HepG2 (cell line): ENCODE measurements at regions not wholly inside any gene's neighbourhood (a gene's known extent, or its start where the extent isn't known, plus 50 kb on each side); places are given as distances from the start of the nearest gene placed in this dataset.
A peak's percentile ranks its signal among the peaks of the same experiment; 100 is the strongest.

ENCODE experiments used
- ATAC-seq: fragments of 200-7000 bp; cut with Tn5 transposase; 3 replicates; pipeline ENCODE4 v1.9.1; 2020; ENCODE audit warnings: mild to moderate bottlenecking, moderate library complexity
- BruUV-seq: library from RNA; stranded (reverse); fragments of 400-500 nt; replicated peaks from 2 replicates; lab custom pipeline; 2021; lab: Mats Ljungman, UMichigan
- CTCF ChIA-PET: fragments of 300-600 bp; formaldehyde crosslinking; extraction: SDS; loops from one replicate; lab custom pipeline; 2021; ENCODE audit warnings: low total read pairs, inconsistent platforms, low intra/inter-chr PET ratio; lab: Yijun Ruan, JAX
- POLR2A ChIA-PET: fragments of 350-600 bp; sonication (Branson Sonifier 250); formaldehyde crosslinking; loops from one replicate; lab custom pipeline; 2020; ENCODE audit warnings: antibody characterized with exemption, inconsistent platforms; lab: Yijun Ruan, JAX
- DNase-seq: peaks from one replicate; pipeline ENCODE4 v3.0.0-alpha.2; 2015; ENCODE audit warnings: low spot score
- FAIRE-seq: peaks from 3 replicates; lab custom pipeline; 2011; peaks lifted over from hg19 to GRCh38; lab: Jason Lieb, UNC
- H2AFZ ChIP-seq: one replicate; pipeline ENCODE4 v1.6.1; 2011; ENCODE audit warnings: low read length, inconsistent platforms
- H3K27ac ChIP-seq: fragments of 300-600 bp; 3 replicates; pipeline ENCODE4 v1.8.0; 2011; ENCODE audit warnings: mixed run types, mild to moderate bottlenecking, mixed read lengths, low read length, inconsistent platforms; ENCODE audit not compliant: insufficient read depth; ENCODE audit errors: extremely low read length
- H3K27me3 ChIP-seq, 2 experiments: fragments of 200-600 bp in 1 of 2; 2 replicates in 1 of 2; 3 replicates in 1 of 2; pipeline versions ENCODE4 v1.6.0 to v1.8.0; 2011; ENCODE audit warnings: low read length in 2 of 2, mild to moderate bottlenecking in 2 of 2, moderate library complexity in 2 of 2, inconsistent platforms in 1 of 2; ENCODE audit not compliant: insufficient read depth in 2 of 2, control insufficient read depth in 1 of 2
- H3K36me3 ChIP-seq, 2 experiments: fragments of 200-600 bp in 1 of 2; replicated peaks in 1 of 2; 2 replicates in 1 of 2; 3 replicates in 1 of 2; pipeline versions ENCODE4 v1.5.1 to v1.8.0; 2011; ENCODE audit warnings: low read length in 2 of 2, inconsistent platforms in 1 of 2; ENCODE audit not compliant: insufficient read depth in 2 of 2, control insufficient read depth in 1 of 2
- H3K4me1 ChIP-seq: 2 replicates; pipeline ENCODE4 v1.5.1; 2012; ENCODE audit warnings: low read length, inconsistent platforms; ENCODE audit not compliant: insufficient read depth
- H3K4me2 ChIP-seq: 2 replicates; pipeline ENCODE4 v1.6.0; 2011; ENCODE audit warnings: low read depth, low read length, inconsistent platforms
- H3K4me3 ChIP-seq, 3 experiments: fragments of 200-600 bp in 1 of 3; sonication (generic), shearing (Covaris generic) in 1 of 3; replicated peaks in 1 of 3; 2 replicates each; pipeline ENCODE4 v1.5.1; 2011 to 2016; ENCODE audit warnings: low read length in 3 of 3, inconsistent platforms in 2 of 3, low read depth in 2 of 3, mild to moderate bottlenecking in 2 of 3, control low read depth in 1 of 3, mixed read lengths in 1 of 3; ENCODE audit not compliant: insufficient read depth in 1 of 3
- H3K79me2 ChIP-seq: one replicate; pipeline ENCODE4 v1.6.1; 2011; ENCODE audit warnings: low read length, inconsistent platforms; ENCODE audit not compliant: insufficient read depth
- H3K9ac ChIP-seq: 2 replicates; pipeline ENCODE4 v1.6.0; 2011; ENCODE audit warnings: mild to moderate bottlenecking, low read depth, low read length, inconsistent platforms; ENCODE audit not compliant: insufficient read depth
- H3K9me3 ChIP-seq: 2 replicates; pipeline ENCODE4 v1.5.1; 2012; ENCODE audit warnings: mild to moderate bottlenecking, low read length
- H4K20me1 ChIP-seq: 2 replicates; pipeline ENCODE4 v1.6.0; 2011; ENCODE audit warnings: inconsistent platforms, mild to moderate bottlenecking, low read length, moderate library complexity; ENCODE audit not compliant: insufficient read depth
- DR1 ChIP-seq: sonication (generic); formaldehyde crosslinking; IDR thresholded peaks from 2 replicates; pipeline ENCODE4 v1.8.0; 2021; ENCODE audit warnings: mild to moderate bottlenecking, missing genetic modification reagents, inconsistent platforms
- DZIP1 ChIP-seq: sonication (generic); formaldehyde crosslinking; IDR thresholded peaks from 2 replicates; pipeline ENCODE4 v1.5.0; 2020; ENCODE audit warnings: mild to moderate bottlenecking, missing genetic modification reagents
- GLI4 ChIP-seq: sonication (generic); formaldehyde crosslinking; IDR thresholded peaks from 2 replicates; pipeline ENCODE4 v1.5.1; 2020; ENCODE audit warnings: missing genetic modification reagents, mild to moderate bottlenecking, moderate library complexity, borderline replicate concordance
- NONO ChIP-seq, 2 experiments: fragments of 450-650 bp in 1 of 2; sonication (generic) in 1 of 2; formaldehyde crosslinking in 1 of 2; IDR thresholded peaks in 1 of 2; conservative IDR thresholded peaks in 1 of 2; 2 replicates each; pipeline versions ENCODE4 v1.6.1 to v1.8.0; 2017 to 2022; ENCODE audit warnings: mild to moderate bottlenecking in 1 of 2, missing genetic modification reagents in 1 of 2, moderate library complexity in 1 of 2
- REST ChIP-seq, 2 experiments: IDR thresholded peaks; 2 replicates each; pipeline ENCODE4 v1.6.1; 2011 to 2012; ENCODE audit warnings: low read length in 2 of 2, borderline replicate concordance in 1 of 2, low read depth in 1 of 2, mild to moderate bottlenecking in 1 of 2, moderate library complexity in 1 of 2
- TBX2 ChIP-seq: sonication (generic); formaldehyde crosslinking; IDR thresholded peaks from 2 replicates; pipeline ENCODE4 v1.5.0; 2020; ENCODE audit warnings: missing genetic modification reagents, mild to moderate bottlenecking, borderline replicate concordance
- ZBTB3 ChIP-seq: sonication (generic); formaldehyde crosslinking; IDR thresholded peaks from 2 replicates; pipeline ENCODE4 v1.4.0; 2020; ENCODE audit warnings: low read depth, mild to moderate bottlenecking, moderate library complexity, missing genetic modification reagents, borderline replicate concordance
- ZFAT ChIP-seq: sonication (generic); formaldehyde crosslinking; conservative IDR thresholded peaks from 2 replicates; pipeline ENCODE4 v1.8.1; 2023; ENCODE audit warnings: missing genetic modification reagents, inconsistent platforms
- ZNF230 ChIP-seq: sonication (generic); formaldehyde crosslinking; IDR thresholded peaks from 2 replicates; pipeline ENCODE4 v1.4.0; 2020; ENCODE audit warnings: mild to moderate bottlenecking, missing genetic modification reagents
- ZNF3 ChIP-seq: IDR thresholded peaks from 2 replicates; pipeline ENCODE4 v1.7.0; 2017; ENCODE audit warnings: inconsistent platforms
- ZNF564 ChIP-seq: sonication (generic); formaldehyde crosslinking; IDR thresholded peaks from 2 replicates; pipeline ENCODE4 v1.8.1; 2023; ENCODE audit warnings: mild to moderate bottlenecking, missing genetic modification reagents
- WGBS: methylation state at CpG from one replicate; pipeline ENCODE4 v1.1.6; 2017; ENCODE audit warnings: low lambda C conversion rate; 5-methylcytosine and 5-hydroxymethylcytosine counted together
- in situ Hi-C: cut with HindIII; loops from 2 replicates; pipeline ENCODE4 v1.10.0; 2017; ENCODE audit warnings: low pct_unique_long_range_greater_than_20kb; ENCODE audit not compliant: extremely low pct_ligation_motif_present
- intact Hi-C: fragments of 100-400 bp; cut with micrococcal nuclease; formaldehyde crosslinking; loops from one replicate; pipeline ENCODE4 v1.10.0; 2022; ENCODE audit not compliant: unreplicated experiment

GRCh38 chr12:114248527-114248926 lies 157.4 kb downstream of the TBX5 start:
- no peak for FAIRE-seq
- Histone ChIP-seq H3K27ac (no peak overlapping the region), H3K4me2 (no peak overlapping the region), H4K20me1 (no peaks in the 10 kb centered on the region), H3K9me3 (no peaks in the 10 kb centered on the region), H3K4me3 (no peak overlapping the region), H3K36me3 (no peaks in the 10 kb centered on the region), H3K27me3 (no peaks in the 10 kb centered on the region), H2AFZ (no peak overlapping the region), H3K4me1 (peaks cover 7% of the 10 kb centered on the region), H3K9ac (no peak overlapping the region), H3K79me2 (no peaks in the 10 kb centered on the region)
- ChIA-PET POLR2A (no interaction called here), CTCF (no interaction called here)
- no peak for DNase-seq
- in situ Hi-C loops (no loop called here), intact Hi-C loops (no loop called here)
- ATAC-seq: no peak
- 40% methylated on average over 7 of the region's 7 CpGs for WGBS
- BruUV-seq: no TSS peak
- TF ChIP-seq ZNF564 (CRISPR knock-in tag) (no peak), REST (IDR thresholded peaks at IDR 0.05; ENCODE audit: borderline replicate concordance in 1 of 2, low read depth in 1 of 2, low read length in 2 of 2) (peak in 1 of 2 experiments; percentile 85; a peak in 3 of 4 replicates)

- in situ Hi-C loops: no loop called here
- ChIA-PET POLR2A (no interaction called here), CTCF (no interaction called here)
- TF ChIP-seq ZNF3: no peak
- no peak for TF ChIP-seq DR1 (CRISPR knock-in tag)
- no peak for TF ChIP-seq NONO (IDR thresholded peaks at IDR 0.05)
- TF ChIP-seq NONO (CRISPR knock-in tag; conservative IDR thresholded peaks at IDR 0.05): no peak
- no peak for TF ChIP-seq GLI4 (CRISPR knock-in tag)
- TF ChIP-seq ZFAT: no peak
- TF ChIP-seq ZNF230 (CRISPR knock-in tag): no peak
- TF ChIP-seq DZIP1 (CRISPR knock-in tag): no peak
- no peak for TF ChIP-seq TBX2
- TF ChIP-seq ZBTB3 (CRISPR knock-in tag): no peak
Measured at GRCh38 chr12:114245555-114245954, 160.4 kb downstream of the TBX5 start.

More at GRCh38 chr12:114245555-114245954, 160.4 kb downstream of the TBX5 start:
- Histone ChIP-seq H3K4me2 (no peak overlapping the region), H4K20me1 (no peaks in the 10 kb centered on the region), H2AFZ (no peak overlapping the region), H3K36me3 (no peaks in the 10 kb centered on the region), H3K9me3 (no peaks in the 10 kb centered on the region), H3K79me2 (no peaks in the 10 kb centered on the region), H3K27me3 (no peaks in the 10 kb centered on the region), H3K27ac (no peak overlapping the region), H3K4me1 (no peaks in the 10 kb centered on the region), H3K9ac (no peak overlapping the region), H3K4me3 (no peak overlapping the region)
- BruUV-seq: no TSS peak
- intact Hi-C loops: no loop called here
- 9% methylated on average over 4 of the region's 4 CpGs for WGBS
- DNase-seq: no peak
- FAIRE-seq: no peak
- no peak for ATAC-seq
